ENCODE measurements at regions not wholly inside any gene's neighbourhood (a gene's known extent, or its start where the extent isn't known, plus 50 kb on each side); places are given as distances from the start of the nearest gene placed in this dataset.

DNA sequence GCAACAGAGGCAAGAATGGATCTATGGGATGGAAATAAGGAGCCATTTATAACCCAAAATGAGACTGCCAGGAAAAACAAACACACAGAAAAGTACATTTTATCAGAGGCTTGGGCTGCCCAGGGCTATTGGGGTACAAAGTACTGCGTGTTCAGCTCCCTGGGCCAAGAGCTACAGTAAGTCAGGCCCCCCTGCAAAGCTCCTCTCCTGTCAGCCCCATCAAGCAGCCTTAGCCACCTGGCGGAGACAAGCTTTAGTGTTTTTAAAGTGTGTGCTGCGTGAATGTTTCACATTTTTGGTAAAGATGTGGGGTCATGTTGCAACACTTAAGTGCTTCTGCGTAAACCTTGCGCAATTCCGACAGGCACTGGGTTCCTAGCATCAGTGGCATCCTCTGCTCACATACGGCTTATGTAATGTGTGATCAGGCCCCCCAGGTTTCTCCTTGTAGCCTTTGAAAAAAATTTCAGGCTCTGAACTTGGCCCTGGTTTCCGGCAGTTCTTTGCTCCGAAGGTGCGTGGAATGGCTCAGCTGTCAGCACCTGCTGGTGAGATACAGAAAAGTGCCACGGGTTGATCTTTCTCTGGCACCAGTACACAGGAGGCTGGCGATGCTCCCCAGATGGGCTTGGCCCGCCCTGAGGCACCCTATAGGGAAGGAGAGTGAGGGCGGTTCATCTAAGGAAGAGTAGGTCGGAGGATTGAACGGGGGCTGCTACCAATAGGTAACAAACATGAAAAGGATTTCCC is 198.7 kb upstream of the EEA1 start:
- H2BK5ac ChIP-seq (ENCODE audit: low read depth, low read length, poor library complexity, severe bottlenecking) = no peak overlapping the region
- ChIA-PET POLR2A (ENCODE audit: unreplicated experiment) (no interaction called here), CTCF (no interaction called here)
- DNase-seq = peak; percentile 92
- intact Hi-C loops (cut with micrococcal nuclease) (loop anchor here (1.0 to 5.0 kb wide), 3 partner anchors 100 to 250 kb away; partner anchors contain the start of gene NUDT4), dilution Hi-C loops (cut with HindIII; ENCODE audit: low sequenced_read_pairs, unreplicated experiment) (no loop called here), in situ Hi-C loops (cut with MboI; ENCODE audit: low sequenced_read_pairs) (no loop called here)
- no peaks in the 10 kb centered on the region for H4K20me1 ChIP-seq (ENCODE audit: insufficient read depth, low read length)
- H2BK120ac ChIP-seq (ENCODE audit: low read depth, low read length) = peak overlapping the region; percentile 37; the same call in 1 of the 2 replicates
- H3K4me3 ChIP-seq (ENCODE audit: insufficient read depth, low read depth, low read length) = no peak overlapping the region
- peak overlapping the region; percentile 39 for H2AFZ ChIP-seq (replicated peaks; ENCODE audit: low read length, poor library complexity)
- H3K14ac ChIP-seq (replicated peaks; ENCODE audit: low read depth, low read length) = 0 out of 2 replicates have a peak overlapping the region, but pooled peaks have one; percentile 5
- WGBS, 2 experiments (ENCODE audit: extremely low coverage in 2 of 2, insufficient read length in 1 of 2) = 50% methylated on average over 7 of the region's 16 CpGs; no CpG with 5 or more reads in 1 of the 2 experiments
- H4K91ac ChIP-seq (ENCODE audit: insufficient read depth, low read depth, low read length) = peak overlapping the region; percentile 12; the same call in 1 of the 2 replicates
- peak overlapping the region; percentile 31 for H2AK9ac ChIP-seq (replicated peaks; ENCODE audit: low read depth, low read length, poor library complexity)
- H3K9ac ChIP-seq (ENCODE audit: low read depth, low read length) = no peak overlapping the region
- no peak overlapping the region for H3K27ac ChIP-seq (ENCODE audit: insufficient read depth, low read length)
- 0 out of 3 replicates have a peak overlapping the region, but pooled peaks have one; percentile 17 for H2BK15ac ChIP-seq (ENCODE audit: low read depth, low read length)
- H2BK20ac ChIP-seq (ENCODE audit: low read depth, low read length) = peak overlapping the region; percentile 47
- H3K9me3 ChIP-seq (ENCODE audit: control insufficient read depth, insufficient read depth, low read length) = no peaks in the 10 kb centered on the region
- BruUV-seq (replicated peaks) = no TSS peak
- H3K4me2 ChIP-seq (ENCODE audit: low read depth, low read length) = no peak overlapping the region
- peak; percentile 93 for ATAC-seq (ENCODE audit: low read depth)
- H3K18ac ChIP-seq (ENCODE audit: low read depth, low read length) = 0 out of 2 replicates have a peak overlapping the region, but pooled peaks have one; percentile 1
- no peak overlapping the region for H4K5ac ChIP-seq (ENCODE audit: low read depth, low read length)
- H3K79me1 ChIP-seq (ENCODE audit: low read depth in 1 of 2, low read length in 2 of 2) = no peaks in the 10 kb centered on the region
- no peaks in the 10 kb centered on the region for H3K27me3 ChIP-seq (ENCODE audit: control insufficient read depth, insufficient read depth, low read length)
- H3K36me3 ChIP-seq (ENCODE audit: control insufficient read depth, insufficient read depth, low read length) = no peaks in the 10 kb centered on the region
- peak overlapping the region in 1 of 2 experiments; percentile 19; a peak in 1 of 4 replicates for H4K8ac ChIP-seq (ENCODE audit: low read depth in 2 of 2, low read length in 2 of 2)
- no peak overlapping the region for H3K56ac ChIP-seq (ENCODE audit: extremely low read depth, insufficient read depth, low read length)
- H3K4ac ChIP-seq (ENCODE audit: low read depth, low read length) = peak overlapping the region; percentile 44
- H3K4me1 ChIP-seq (ENCODE audit: control insufficient read depth, insufficient read depth, low read length) = peaks cover 8% of the 10 kb centered on the region
- H3K23ac ChIP-seq (ENCODE audit: low read depth, low read length) = no peak overlapping the region
- H2AK5ac ChIP-seq (ENCODE audit: low read depth, low read length) = peak overlapping the region; percentile 3; the same call in 1 of the 2 replicates
- peaks cover 8% of the 10 kb centered on the region; the same call in 1 of the 2 replicates for H3K9me1 ChIP-seq (ENCODE audit: insufficient read depth, low read length)
- TF ChIP-seq NFE2L2 (IDR thresholded peaks at IDR 0.05; ENCODE audit: low read depth, low read length) (no peak), CEBPB (IDR thresholded peaks at IDR 0.05; ENCODE audit: low read depth, low read length) (peak; percentile 100), MAFK (IDR thresholded peaks at IDR 0.05; ENCODE audit: low read depth, low read length) (no peak), RAD21 (IDR thresholded peaks at IDR 0.05; ENCODE audit: low read length) (peak; percentile 40; the same call in 1 of the 2 replicates), RCOR1 (IDR thresholded peaks at IDR 0.05; ENCODE audit: insufficient replicate concordance, low read length) (peak; percentile 48), RFX5 (IDR thresholded peaks at IDR 0.05; ENCODE audit: low read depth, low read length) (no peak), MXI1 (IDR thresholded peaks at IDR 0.05; ENCODE audit: borderline replicate concordance, low read depth, low read length) (no peak), BHLHE40 (IDR thresholded peaks at IDR 0.05; ENCODE audit: low read depth, low read length) (no peak), SMC3 (IDR thresholded peaks at IDR 0.05; ENCODE audit: low read depth, low read length) (peak; percentile 44; the same call in 1 of the 2 replicates), ELK1 (IDR thresholded peaks at IDR 0.05; ENCODE audit: borderline replicate concordance, low read depth, low read length) (no peak), FOS (IDR thresholded peaks at IDR 0.05; ENCODE audit: low read depth, low read length) (no peak), MAZ (IDR thresholded peaks at IDR 0.05; ENCODE audit: borderline replicate concordance, low read depth, low read length) (no peak), CHD1 (IDR thresholded peaks at IDR 0.05; ENCODE audit: low read depth, low read length) (no peak), POLR2A (IDR thresholded peaks at IDR 0.05; ENCODE audit: low read depth, low read length) (no peak)
- TF ChIP-seq, protein P1, sequence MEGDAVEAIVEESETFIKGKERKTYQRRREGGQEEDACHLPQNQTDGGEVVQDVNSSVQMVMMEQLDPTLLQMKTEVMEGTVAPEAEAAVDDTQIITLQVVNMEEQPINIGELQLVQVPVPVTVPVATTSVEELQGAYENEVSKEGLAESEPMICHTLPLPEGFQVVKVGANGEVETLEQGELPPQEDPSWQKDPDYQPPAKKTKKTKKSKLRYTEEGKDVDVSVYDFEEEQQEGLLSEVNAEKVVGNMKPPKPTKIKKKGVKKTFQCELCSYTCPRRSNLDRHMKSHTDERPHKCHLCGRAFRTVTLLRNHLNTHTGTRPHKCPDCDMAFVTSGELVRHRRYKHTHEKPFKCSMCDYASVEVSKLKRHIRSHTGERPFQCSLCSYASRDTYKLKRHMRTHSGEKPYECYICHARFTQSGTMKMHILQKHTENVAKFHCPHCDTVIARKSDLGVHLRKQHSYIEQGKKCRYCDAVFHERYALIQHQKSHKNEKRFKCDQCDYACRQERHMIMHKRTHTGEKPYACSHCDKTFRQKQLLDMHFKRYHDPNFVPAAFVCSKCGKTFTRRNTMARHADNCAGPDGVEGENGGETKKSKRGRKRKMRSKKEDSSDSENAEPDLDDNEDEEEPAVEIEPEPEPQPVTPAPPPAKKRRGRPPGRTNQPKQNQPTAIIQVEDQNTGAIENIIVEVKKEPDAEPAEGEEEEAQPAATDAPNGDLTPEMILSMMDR (conservative IDR thresholded peaks at IDR 0.05; ENCODE audit: low read depth, low read length) = peak; percentile 47

All from IMR-90 (cell line).